ENCODE measurements at regions not wholly inside any gene's neighbourhood (a gene's known extent, or its start where the extent isn't known, plus 50 kb on each side); places are given as distances from the start of the nearest gene placed in this dataset.

DNA sequence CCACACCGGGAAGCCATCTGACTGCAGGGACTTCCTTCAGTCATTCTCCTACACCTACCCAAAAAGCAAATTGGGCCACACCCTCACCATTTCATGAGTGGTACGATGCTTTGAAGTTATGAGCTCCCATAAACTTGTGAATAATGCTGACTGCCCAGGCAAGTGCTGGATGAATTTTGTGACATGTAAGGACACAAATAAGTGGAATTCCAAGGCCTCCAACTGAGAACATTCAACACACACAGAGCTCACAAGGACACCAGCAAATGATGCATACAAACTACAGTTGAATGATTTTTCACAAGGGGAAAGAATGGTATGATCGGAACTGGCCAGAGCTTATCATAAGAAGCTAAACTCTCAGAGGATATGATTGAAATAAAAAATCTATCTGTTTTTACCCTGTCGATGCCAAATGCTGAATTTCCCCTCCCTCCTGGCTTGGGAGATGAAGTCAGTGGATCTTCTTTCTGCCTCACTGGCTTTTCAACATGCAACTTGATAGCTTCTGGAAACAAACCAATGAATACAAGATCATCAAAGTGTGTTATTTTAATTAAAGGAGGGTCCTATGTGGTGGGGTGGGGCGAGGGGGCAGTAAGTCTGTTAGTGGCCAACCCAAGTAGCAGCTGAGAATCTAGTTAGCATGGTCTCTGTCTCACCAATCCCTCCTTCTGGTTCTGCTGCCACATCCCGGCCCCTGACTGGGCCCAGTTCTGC lies 123.8 kb downstream of the WT1 start:
- H3F3A ChIP-seq (replicated peaks; ENCODE audit: low read depth) = no peaks in the 10 kb centered on the region
- Mint-ChIP-seq H3K4me1 (peaks cover 19% of the 10 kb centered on the region), H3K27me3 (ENCODE audit: insufficient read depth, low read depth, poor library complexity) (peaks cover 4% of the 10 kb centered on the region), H3K36me3 (ENCODE audit: low read depth) (no peaks in the 10 kb centered on the region), H3K9me3 (no peaks in the 10 kb centered on the region), H3K27ac (no peak overlapping the region), H3K4me3 (no peak overlapping the region)
- no peak overlapping the region for H3K4me3 ChIP-seq
- no peak for ATAC-seq
- no peak for DNase-seq (ENCODE audit: low spot score)
- no peak overlapping the region for H3K27ac ChIP-seq (ENCODE audit: low read depth)
- H3K9me2 ChIP-seq (ENCODE audit: insufficient read depth) = no peaks in the 10 kb centered on the region
- H3K79me2 ChIP-seq (replicated peaks; ENCODE audit: insufficient read depth) = no peaks in the 10 kb centered on the region
- H3K27me3 ChIP-seq (ENCODE audit: insufficient read depth) = no peaks in the 10 kb centered on the region
- H2AFZ ChIP-seq = no peak overlapping the region
- H3K4me1 ChIP-seq (ENCODE audit: insufficient read depth) = no peaks in the 10 kb centered on the region; the same call in 1 of the 2 replicates
- no peak overlapping the region for H3K4me2 ChIP-seq
- no peaks in the 10 kb centered on the region for H3K36me3 ChIP-seq (ENCODE audit: insufficient read depth)
- no peaks in the 10 kb centered on the region for H4K20me1 ChIP-seq (replicated peaks; ENCODE audit: insufficient read depth)
- no peak for TF ChIP-seq POLR2AphosphoS5 (IDR thresholded peaks at IDR 0.05; ENCODE audit: low read depth)
- TF ChIP-seq, protein P1, sequence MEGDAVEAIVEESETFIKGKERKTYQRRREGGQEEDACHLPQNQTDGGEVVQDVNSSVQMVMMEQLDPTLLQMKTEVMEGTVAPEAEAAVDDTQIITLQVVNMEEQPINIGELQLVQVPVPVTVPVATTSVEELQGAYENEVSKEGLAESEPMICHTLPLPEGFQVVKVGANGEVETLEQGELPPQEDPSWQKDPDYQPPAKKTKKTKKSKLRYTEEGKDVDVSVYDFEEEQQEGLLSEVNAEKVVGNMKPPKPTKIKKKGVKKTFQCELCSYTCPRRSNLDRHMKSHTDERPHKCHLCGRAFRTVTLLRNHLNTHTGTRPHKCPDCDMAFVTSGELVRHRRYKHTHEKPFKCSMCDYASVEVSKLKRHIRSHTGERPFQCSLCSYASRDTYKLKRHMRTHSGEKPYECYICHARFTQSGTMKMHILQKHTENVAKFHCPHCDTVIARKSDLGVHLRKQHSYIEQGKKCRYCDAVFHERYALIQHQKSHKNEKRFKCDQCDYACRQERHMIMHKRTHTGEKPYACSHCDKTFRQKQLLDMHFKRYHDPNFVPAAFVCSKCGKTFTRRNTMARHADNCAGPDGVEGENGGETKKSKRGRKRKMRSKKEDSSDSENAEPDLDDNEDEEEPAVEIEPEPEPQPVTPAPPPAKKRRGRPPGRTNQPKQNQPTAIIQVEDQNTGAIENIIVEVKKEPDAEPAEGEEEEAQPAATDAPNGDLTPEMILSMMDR (conservative IDR thresholded peaks at IDR 0.05; ENCODE audit: low read depth in 2 of 2) = no peak

- Mint-ChIP-seq H3K27ac (no peak overlapping the region), H3K4me3 (no peak overlapping the region), H3K9me3 (no peaks in the 10 kb centered on the region), H3K27me3 (ENCODE audit: insufficient read depth, low read depth, poor library complexity) (peaks cover 4% of the 10 kb centered on the region), H3K4me1 (peaks cover 21% of the 10 kb centered on the region), H3K36me3 (ENCODE audit: low read depth) (no peaks in the 10 kb centered on the region)
- ATAC-seq = no peak
- H3K27me3 ChIP-seq (ENCODE audit: insufficient read depth) = no peaks in the 10 kb centered on the region
- H3K4me1 ChIP-seq (ENCODE audit: insufficient read depth) = no peaks in the 10 kb centered on the region; the same call in 1 of the 2 replicates
- H2AFZ ChIP-seq = no peak overlapping the region
- no peak overlapping the region for H3K27ac ChIP-seq (ENCODE audit: low read depth)
- no peak for DNase-seq (ENCODE audit: low spot score)
- H3K79me2 ChIP-seq (replicated peaks; ENCODE audit: insufficient read depth) = no peaks in the 10 kb centered on the region
- no peak overlapping the region for H3K4me3 ChIP-seq
- H3K9me2 ChIP-seq (ENCODE audit: insufficient read depth) = no peaks in the 10 kb centered on the region
- H3K4me2 ChIP-seq = no peak overlapping the region
- H3F3A ChIP-seq (replicated peaks; ENCODE audit: low read depth) = no peaks in the 10 kb centered on the region
- no peaks in the 10 kb centered on the region for H3K36me3 ChIP-seq (ENCODE audit: insufficient read depth)
- H4K20me1 ChIP-seq (replicated peaks; ENCODE audit: insufficient read depth) = no peaks in the 10 kb centered on the region
- TF ChIP-seq, protein P1 (conservative IDR thresholded peaks at IDR 0.05; ENCODE audit: low read depth in 2 of 2) = no peak
- no peak for TF ChIP-seq STAT1 (IDR thresholded peaks at IDR 0.05; ENCODE audit: unreplicated experiment)
- no peak for TF ChIP-seq ZNF462 (CRISPR knock-in tag; IDR thresholded peaks at IDR 0.05)
- no peak for TF ChIP-seq ETS1 (IDR thresholded peaks at IDR 0.05)
- TF ChIP-seq EZH2 (IDR thresholded peaks at IDR 0.05; ENCODE audit: low read depth, unreplicated experiment) = no peak
- no peak for TF ChIP-seq EZH2phosphoT487 (IDR thresholded peaks at IDR 0.05; ENCODE audit: unreplicated experiment)
Measured at GRCh38 chr11:32312206-32312817, 123.0 kb downstream of the WT1 start.

All from GM23338 (cell line).